KOPT-K1 (cell line): ENCODE measurements at regions not wholly inside any gene's neighbourhood (a gene's known extent, or its start where the extent isn't known, plus 50 kb on each side); places are given as distances from the start of the nearest gene placed in this dataset.
"Not testable (repeated sequence)": the region's sequence is repeated elsewhere in the genome, so short reads cannot be mapped to it uniquely, and the experiment has no call there.

Experiments used
- H3K27ac ChIP-seq: fragments of 200-600 bp; sonication (generic); 2 replicates; pipeline ENCODE4 v1.5.1; 2016; ENCODE audit warnings: antibody characterized with exemption, mild to moderate bottlenecking, low read depth, low read length; ENCODE audit not compliant: poor library complexity, severe bottlenecking
- H3K36me3 ChIP-seq: fragments of 200-600 bp; sonication (generic); 2 replicates; pipeline ENCODE4 v1.5.1; 2017; ENCODE audit warnings: antibody characterized with exemption, mild to moderate bottlenecking, low read length, moderate library complexity; ENCODE audit not compliant: insufficient read depth
- H3K9me3 ChIP-seq: fragments of 200-600 bp; sonication (generic); 2 replicates; pipeline ENCODE4 v1.5.1; 2017; ENCODE audit warnings: antibody characterized with exemption, low read length, mild to moderate bottlenecking; ENCODE audit not compliant: insufficient read depth, poor library complexity, severe bottlenecking

DNA sequence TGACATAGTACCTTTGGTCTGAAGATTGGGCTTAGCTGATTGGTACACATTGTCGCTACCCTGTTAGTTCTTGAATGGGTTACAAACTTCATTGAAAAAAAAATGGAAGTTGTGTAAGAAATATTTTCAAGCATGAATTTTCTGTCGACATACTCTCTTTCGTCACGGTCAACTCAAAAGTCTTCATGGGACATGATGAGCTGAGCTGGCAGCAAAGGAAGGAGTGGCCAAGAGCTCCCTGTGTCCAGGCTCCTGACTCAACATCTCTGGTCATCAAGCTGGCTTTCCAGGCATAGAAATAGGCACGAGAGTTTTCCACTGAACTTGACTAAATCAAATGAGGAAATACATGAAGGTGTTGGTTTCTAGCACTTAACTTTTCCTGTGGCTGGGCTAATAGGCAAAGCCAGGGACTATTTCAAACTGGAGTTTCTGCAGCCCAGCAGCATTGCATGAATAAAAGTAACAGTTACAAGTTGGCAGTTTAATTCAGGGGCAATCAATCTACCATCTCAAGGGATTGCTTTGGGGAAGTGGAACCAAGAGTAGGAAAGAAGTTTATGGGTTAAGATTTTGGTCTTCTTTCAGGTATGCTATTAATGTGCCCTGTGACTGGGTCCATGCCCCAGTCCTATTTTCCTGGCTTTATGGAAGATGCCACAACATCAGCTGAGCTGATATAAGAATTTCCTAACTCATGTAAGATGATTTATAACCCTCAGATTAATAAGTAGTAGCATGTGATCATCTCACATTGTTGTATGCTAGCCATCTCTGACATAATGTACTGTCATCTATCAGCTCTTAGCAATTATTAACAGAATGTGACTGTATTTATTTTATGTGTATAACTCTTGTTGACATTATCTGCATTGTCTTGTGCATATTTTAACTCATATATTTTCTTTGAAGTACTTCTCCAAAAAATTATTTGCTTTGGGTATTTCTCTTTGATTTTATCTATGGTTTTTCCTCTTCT is 385.8 kb downstream of the DLEU7 start:
- no peaks in the 10 kb centered on the region for H3K36me3 ChIP-seq
- no peak overlapping the region for H3K27ac ChIP-seq
- no peaks in the 10 kb centered on the region for H3K9me3 ChIP-seq

DNA sequence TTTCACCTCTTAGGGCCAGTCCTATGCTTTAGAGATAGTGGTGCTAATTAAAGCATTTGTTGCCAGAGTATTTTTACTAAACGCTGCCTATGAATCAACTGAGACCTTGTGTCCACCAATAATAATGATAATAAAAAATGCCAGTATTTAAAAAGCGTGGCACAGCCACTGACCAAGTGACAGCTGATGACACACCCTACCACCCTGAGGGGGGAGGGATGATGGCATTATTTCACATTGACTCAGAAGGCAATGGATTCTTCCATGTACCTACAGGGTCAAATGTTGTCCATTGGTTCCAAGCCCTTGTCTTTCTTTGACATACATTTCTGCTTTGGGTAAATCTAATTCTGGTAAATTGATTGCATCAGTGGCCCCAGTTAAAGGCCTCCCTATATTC is 384.4 kb downstream of the DLEU7 start:
- Histone ChIP-seq H3K9me3 (no peaks in the 10 kb centered on the region), H3K36me3 (no peaks in the 10 kb centered on the region), H3K27ac (no peak overlapping the region)

DNA sequence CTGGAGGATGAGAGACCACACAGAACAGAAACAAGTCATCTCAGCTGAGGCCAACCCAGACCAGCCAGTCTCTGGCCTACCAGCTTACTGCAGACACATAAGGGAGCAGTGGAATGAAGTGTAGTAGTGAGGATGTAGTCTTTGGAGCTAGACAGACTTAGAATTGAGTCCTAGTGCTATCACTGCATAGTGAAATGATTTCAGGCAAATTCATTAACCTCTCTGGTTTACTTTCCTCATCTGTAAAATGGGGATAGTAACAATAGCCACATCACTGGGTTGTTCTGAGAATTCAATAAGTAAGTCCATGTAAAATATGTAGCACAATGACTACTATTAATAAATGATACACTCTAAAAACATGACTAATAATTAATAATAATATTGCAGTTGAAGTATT is 383.8 kb downstream of the DLEU7 start:
- Histone ChIP-seq H3K9me3 (no peaks in the 10 kb centered on the region), H3K27ac (no peak overlapping the region), H3K36me3 (no peaks in the 10 kb centered on the region)

DNA sequence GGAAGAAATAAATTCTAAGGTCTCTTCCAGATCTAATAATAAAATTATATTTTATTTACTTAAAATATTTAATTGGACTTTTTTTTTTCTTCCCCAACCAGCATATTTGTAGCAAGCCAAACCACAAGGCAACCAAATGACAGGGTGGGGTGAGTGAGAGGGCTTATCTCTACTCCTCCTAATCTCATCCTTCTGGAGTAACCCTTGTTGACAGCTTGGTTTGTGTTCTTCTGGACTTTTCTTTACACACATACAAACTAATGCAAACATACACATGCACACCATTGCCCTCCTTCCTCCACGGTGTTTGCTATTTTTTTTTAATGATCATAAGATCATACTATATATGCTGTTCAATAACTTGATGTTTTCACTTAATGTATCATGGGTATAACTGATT is 383.1 kb downstream of the DLEU7 start:
- Histone ChIP-seq H3K9me3 (no peaks in the 10 kb centered on the region), H3K27ac (no peak overlapping the region), H3K36me3 (no peaks in the 10 kb centered on the region)

DNA sequence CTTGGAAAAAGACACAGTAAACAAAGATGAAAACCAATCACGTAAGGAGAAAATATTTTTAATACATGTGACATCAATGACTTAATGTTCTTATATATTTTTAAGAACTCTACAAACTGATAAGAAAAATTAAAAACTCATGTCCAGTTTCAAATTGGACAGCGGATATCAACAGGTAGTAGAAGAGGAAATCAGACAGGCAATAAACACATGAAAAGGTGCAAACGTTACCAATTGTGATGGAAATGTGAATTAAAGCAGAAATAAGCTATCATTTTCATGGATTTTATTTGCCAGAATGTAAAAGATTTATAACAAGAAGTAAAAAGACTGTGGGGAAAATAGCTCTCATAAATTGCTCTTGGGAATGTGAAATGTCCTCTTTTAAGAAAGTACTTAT is 382.3 kb downstream of the DLEU7 start:
- no peak overlapping the region for H3K27ac ChIP-seq

DNA sequence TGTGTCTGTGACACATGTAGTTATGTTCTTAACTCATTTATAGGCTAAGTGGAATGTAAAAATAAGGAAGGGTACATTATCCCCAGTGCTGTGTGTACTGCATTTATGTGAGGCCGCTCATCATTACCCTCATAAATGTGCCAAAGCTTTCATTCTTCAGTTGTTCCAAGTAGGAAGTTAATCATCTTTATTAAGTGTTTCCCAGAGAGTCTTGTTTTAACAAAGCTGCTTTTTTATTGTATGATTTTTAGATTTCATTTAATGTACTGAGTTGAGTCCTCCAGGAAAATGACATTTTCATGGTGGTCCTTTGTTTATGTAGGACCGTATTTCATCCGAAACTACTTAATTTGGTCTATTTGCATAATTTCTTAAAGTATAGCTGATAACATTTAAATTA is 379.8 kb downstream of the DLEU7 start:
- Histone ChIP-seq H3K9me3 (no peaks in the 10 kb centered on the region), H3K27ac (no peak overlapping the region), H3K36me3 (no peaks in the 10 kb centered on the region)

More for the DNA sequence above, 382.3 kb downstream of the DLEU7 start:
- Histone ChIP-seq H3K36me3 (no peaks in the 10 kb centered on the region), H3K9me3 (no peaks in the 10 kb centered on the region)

DNA sequence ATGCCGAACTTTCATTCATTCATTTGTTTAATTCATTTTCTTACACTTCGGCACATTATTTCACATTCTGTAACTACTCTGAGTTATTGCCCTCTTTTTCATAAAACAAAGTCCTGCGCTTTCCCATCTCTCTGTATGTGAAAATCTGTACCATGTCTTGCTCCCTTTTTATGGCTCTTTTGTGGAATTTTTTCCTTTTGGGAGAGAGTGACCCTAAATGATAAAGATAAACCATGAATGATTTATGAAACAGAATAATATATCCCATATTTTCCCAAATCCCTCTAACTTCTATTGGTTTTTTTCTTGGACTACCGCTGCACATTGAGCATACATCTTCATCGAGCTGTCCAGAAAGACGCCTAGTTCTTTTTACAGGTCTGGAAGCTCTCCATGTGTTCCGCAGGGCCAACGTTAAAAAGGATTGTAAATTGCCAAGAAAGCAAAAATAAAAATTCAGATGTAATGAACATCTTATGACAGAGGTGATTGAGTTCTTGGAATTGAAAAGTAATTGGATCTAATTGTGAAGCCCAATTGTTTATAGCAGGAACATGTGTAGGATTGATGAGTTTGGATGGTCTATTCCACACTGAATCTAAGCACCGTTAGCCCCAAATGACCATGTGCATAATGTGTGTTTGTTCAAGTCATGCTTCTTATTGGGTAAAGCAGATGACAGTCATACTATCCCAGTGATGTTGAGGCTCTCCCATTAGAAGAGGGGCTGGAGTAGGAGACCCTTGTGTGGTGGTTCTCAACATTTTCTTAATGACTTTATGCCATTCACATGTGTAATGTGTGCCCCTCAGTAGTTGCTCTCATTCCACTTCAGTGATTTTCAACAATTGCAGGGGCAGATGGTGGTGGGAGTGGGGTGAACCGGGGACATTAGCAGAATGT is 378.9 kb downstream of the DLEU7 start:
- H3K9me3 ChIP-seq = no peaks in the 10 kb centered on the region
- H3K27ac ChIP-seq = no peak overlapping the region
- H3K36me3 ChIP-seq = no peaks in the 10 kb centered on the region

DNA sequence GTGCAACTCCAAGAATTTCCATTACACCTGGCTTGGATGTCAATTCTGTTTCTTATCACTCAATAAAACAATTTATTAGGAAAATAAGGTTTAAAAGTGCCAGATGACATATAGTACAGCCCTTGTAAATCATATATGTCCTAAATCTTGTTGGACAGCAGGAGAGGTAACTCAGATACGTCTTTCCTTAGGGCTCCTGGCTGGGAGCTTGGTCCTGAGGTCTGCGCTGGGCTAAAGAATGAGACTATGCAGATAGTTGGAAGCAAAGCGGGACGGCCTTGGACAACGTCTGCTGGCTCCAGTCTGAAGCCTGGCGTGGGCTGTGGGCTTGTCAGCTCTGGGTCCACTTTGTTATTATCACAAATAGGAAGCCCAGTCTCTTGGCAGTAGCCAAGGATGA is 377.0 kb downstream of the DLEU7 start:
- Histone ChIP-seq H3K27ac (no peak overlapping the region), H3K36me3 (no peaks in the 10 kb centered on the region), H3K9me3 (no peaks in the 10 kb centered on the region)

DNA sequence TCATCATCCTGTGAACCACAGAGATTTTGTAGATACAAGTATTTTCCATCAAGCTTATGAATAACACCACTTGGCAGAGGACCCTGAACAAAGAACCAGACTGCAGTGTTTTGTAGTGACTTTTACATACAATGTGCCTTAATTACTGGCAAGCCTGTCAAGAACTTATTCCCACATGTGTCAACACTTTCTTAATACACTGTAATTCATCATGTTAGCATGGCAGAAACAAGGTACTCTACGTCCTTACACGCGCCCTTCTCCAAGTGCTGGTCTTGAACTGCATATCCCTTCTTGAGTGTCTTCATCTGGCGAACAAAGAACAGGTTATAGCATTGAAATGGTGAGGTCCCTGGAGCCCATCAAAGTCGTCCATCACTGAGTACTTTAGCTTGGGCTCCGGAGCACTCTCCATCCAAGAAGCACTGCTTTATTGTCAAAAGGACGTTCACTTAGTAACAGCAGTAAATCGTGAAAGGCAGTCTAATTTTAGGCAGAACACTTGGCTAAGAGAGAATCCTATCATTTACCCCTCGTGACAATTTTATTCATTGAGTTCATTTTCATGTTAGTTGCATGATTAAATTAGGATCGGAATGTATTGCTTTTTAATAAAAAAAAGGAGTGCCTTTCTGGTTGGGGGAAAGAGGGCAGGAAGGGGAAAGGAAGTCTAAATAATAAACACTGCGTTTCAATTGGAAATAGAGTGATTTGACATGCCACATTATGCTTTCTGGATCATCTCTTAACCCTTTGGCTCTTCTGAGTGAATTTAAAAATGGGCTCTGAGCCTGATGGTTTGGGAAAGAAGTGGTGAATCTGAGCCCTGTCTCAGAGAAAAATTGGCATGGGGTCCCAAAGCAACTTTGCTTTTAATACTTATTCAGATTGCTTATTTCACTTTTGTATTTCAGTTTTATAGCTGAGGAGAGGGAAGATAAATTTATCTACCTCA is 376.1 kb downstream of the DLEU7 start:
- Histone ChIP-seq H3K9me3 (no peaks in the 10 kb centered on the region), H3K27ac (no peak overlapping the region), H3K36me3 (no peaks in the 10 kb centered on the region)

DNA sequence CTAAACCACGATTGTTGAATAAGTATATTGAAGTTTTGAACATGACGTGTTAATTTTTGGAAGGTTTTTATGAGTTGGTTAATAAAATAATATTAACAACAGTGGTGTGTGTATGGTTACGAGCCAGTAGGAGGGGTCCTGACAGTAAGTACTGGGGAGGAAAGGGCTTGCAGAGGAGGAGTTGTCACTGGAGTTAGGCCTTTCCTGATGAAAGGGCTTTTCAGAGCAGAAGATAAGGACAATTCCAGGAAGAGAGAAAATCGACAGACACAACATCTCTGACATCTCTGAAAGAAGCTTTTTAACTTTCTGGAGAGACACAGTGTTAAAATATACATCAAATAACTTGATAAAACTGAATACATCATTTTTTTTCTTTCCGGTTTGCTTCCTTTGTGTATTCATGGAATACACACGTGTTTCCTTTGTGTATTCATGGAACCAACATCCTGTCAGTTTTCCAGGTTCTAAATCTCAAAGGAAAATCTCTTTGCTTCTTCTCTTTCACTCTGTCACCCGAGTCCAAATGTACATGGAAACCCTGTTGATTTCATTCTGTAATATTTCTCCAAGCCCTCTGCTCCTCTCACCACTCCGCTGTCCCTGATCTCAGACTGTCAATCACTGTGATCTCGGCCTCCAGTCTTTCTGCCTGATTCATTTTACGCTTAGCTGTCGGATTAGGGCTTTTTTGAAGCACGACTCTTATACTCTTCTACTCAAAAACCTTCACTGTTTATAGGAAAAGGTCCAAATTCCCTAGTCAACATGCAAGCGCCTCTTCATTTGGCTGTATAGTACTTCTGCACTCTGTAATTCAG is 374.4 kb downstream of the DLEU7 start:
- Histone ChIP-seq H3K36me3 (no peaks in the 10 kb centered on the region), H3K27ac (no peak overlapping the region), H3K9me3 (no peaks in the 10 kb centered on the region)

DNA sequence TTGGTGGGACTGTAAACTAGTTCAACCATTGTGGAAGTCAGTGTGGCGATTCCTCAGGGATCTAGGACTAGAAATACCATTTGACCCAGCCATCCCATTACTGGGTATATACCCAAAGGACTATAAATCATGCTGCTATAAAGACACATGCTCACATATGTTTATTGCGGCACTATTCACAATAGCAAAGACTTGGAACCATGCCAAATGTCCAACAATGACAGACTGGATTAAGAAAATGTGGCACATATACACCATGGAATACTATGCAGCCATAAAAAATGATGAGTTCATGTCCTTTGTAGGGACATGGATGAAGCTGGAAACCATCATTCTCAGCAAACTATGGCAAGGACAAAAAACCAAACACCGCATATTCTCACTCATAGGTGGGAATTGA is 370.4 kb downstream of the DLEU7 start:
- H3K27ac ChIP-seq, H3K36me3 ChIP-seq, H3K9me3 ChIP-seq: not testable (repeated sequence)

DNA sequence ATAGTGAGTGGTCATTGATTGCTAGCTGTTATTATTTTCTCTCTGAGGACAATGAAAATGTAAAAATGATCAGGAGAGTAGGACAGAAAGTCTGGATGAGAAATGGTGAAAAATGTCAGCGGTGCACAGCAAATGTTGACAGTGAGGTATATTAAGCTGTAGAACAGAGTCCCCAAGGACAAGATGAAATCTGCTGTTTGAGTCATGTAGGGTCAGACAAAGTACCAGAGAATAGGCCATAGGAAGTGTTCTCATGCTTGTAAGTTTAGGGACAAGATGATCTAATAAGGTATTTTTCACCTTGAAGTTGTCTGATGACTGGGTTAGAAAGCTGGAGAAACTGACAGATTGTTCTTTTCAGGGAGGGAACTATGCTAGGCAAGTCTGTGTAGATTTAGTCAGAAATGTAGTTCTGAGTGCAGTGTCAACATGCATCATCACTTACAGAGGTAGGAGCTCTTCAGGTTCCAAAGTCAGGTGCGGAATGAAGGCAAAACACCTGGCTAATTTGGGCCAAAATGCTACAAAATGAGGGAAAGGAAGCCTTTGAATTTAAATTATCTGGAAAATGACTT is 369.3 kb downstream of the DLEU7 start:
- Histone ChIP-seq H3K9me3 (no peaks in the 10 kb centered on the region), H3K27ac (no peak overlapping the region)

DNA sequence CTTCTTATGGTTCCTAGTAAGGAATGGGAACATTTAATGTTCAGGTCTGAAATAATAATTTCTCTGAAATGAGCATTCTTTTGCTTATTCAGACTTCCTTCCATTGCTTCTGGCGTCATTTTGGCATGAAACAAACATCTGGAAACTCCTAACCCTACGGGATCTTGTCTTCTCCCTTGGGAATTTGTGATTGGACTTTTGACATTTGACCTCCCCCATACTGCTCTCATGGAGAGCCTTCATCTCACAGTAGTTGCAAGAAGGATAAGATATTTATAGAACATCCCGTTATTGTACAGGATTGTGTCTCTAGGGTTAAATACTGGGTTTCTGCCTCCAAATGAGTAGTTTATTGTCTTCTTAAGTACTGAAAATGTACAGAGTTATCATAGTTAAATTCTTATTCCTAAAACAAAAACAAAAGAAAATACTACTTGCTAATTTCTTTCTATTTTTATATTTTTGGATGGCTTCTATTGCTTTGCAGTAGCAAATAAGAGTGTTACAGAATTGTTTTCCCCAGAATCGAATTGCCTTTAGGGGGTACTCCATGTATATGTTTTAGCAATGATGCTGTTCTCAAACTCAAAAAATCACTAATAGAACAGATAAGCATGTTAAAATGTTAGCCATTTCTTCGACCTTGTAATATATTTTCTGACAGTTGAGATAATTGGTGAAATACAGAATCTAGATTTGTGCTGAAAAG is 366.8 kb downstream of the DLEU7 start:
- H3K9me3 ChIP-seq = no peaks in the 10 kb centered on the region
- no peaks in the 10 kb centered on the region for H3K36me3 ChIP-seq
- H3K27ac ChIP-seq = no peak overlapping the region

More for the DNA sequence above, 369.3 kb downstream of the DLEU7 start:
- H3K36me3 ChIP-seq = no peaks in the 10 kb centered on the region
